Osteocyte (in vitro differentiated cells): ENCODE measurements at regions not wholly inside any gene's neighbourhood (a gene's known extent, or its start where the extent isn't known, plus 50 kb on each side); places are given as distances from the start of the nearest gene placed in this dataset.

Source experiments
- DNase-seq: peaks from one replicate; pipeline ENCODE4 v3.0.0; 2021; ENCODE audit warnings: mixed read lengths; ENCODE audit not compliant: unreplicated experiment; ENCODE audit errors: extremely low spot score
- H3K27ac Mint-ChIP-seq: one replicate; pipeline ENCODE4 v1.8.0; 2021; ENCODE audit warnings: mild to moderate bottlenecking, mixed read lengths; ENCODE audit not compliant: unreplicated experiment
- H3K27me3 Mint-ChIP-seq: one replicate; pipeline ENCODE4 v1.8.0; 2021; ENCODE audit warnings: mixed read lengths; ENCODE audit not compliant: unreplicated experiment
- H3K36me3 Mint-ChIP-seq: one replicate; pipeline ENCODE4 v1.8.0; 2021; ENCODE audit warnings: mixed read lengths; ENCODE audit not compliant: unreplicated experiment
- H3K4me1 Mint-ChIP-seq: one replicate; pipeline ENCODE4 v1.8.0; 2021; ENCODE audit warnings: mixed read lengths; ENCODE audit not compliant: unreplicated experiment
- H3K4me3 Mint-ChIP-seq: one replicate; pipeline ENCODE4 v1.8.0; 2021; ENCODE audit warnings: mild to moderate bottlenecking, moderate library complexity, mixed read lengths; ENCODE audit not compliant: unreplicated experiment
- H3K9me3 Mint-ChIP-seq: one replicate; pipeline ENCODE4 v1.8.0; 2021; ENCODE audit warnings: mixed read lengths; ENCODE audit not compliant: unreplicated experiment
- CTCF ChIP-seq: fragments of 200-600 bp; sonication (generic); IDR thresholded peaks from 2 replicates; pipeline ENCODE4 v1.5.0; 2021; ENCODE audit warnings: antibody characterized with exemption, mild to moderate bottlenecking, moderate library complexity

- H3K36me3 Mint-ChIP-seq, result no peaks in the 10 kb centered on the region
- no peaks in the 10 kb centered on the region for H3K4me1 Mint-ChIP-seq
- no peak for DNase-seq
- TF ChIP-seq CTCF, result no peak
- no peaks in the 10 kb centered on the region for H3K27me3 Mint-ChIP-seq
- H3K27ac Mint-ChIP-seq, result no peak overlapping the region
- no peak overlapping the region for H3K4me3 Mint-ChIP-seq
- no peaks in the 10 kb centered on the region for H3K9me3 Mint-ChIP-seq
Measured at GRCh38 chr10:65796472-65796871, 1129.4 kb upstream of the LRRTM3 start.

- TF ChIP-seq CTCF, result no peak
- no peak overlapping the region for H3K27ac Mint-ChIP-seq
- H3K4me3 Mint-ChIP-seq, result no peak overlapping the region
- no peaks in the 10 kb centered on the region for H3K9me3 Mint-ChIP-seq
- no peaks in the 10 kb centered on the region for H3K4me1 Mint-ChIP-seq
- no peaks in the 10 kb centered on the region for H3K36me3 Mint-ChIP-seq
- H3K27me3 Mint-ChIP-seq, result no peaks in the 10 kb centered on the region
- DNase-seq, result no peak
Measured at GRCh38 chr10:65798133-65798532, 1127.7 kb upstream of the LRRTM3 start.

GRCh38 chr10:65802391-65802790 lies 1123.4 kb upstream of the LRRTM3 start:
- DNase-seq, result no peak
- Mint-ChIP-seq H3K27me3 (no peaks in the 10 kb centered on the region), H3K27ac (no peak overlapping the region), H3K36me3 (no peaks in the 10 kb centered on the region), H3K9me3 (no peaks in the 10 kb centered on the region), H3K4me3 (no peak overlapping the region), H3K4me1 (no peaks in the 10 kb centered on the region)
- TF ChIP-seq CTCF, result no peak

- no peaks in the 10 kb centered on the region for H3K27me3 Mint-ChIP-seq
Measured at GRCh38 chr10:65805511-65805910, 1120.3 kb upstream of the LRRTM3 start.

GRCh38 chr10:65805993-65806392 lies 1119.8 kb upstream of the LRRTM3 start:
- Mint-ChIP-seq H3K27me3 (no peaks in the 10 kb centered on the region), H3K36me3 (no peaks in the 10 kb centered on the region), H3K27ac (no peak overlapping the region), H3K4me3 (no peak overlapping the region), H3K4me1 (no peaks in the 10 kb centered on the region), H3K9me3 (no peaks in the 10 kb centered on the region)
- TF ChIP-seq CTCF, result no peak
- DNase-seq, result no peak

More at GRCh38 chr10:65805511-65805910, 1120.3 kb upstream of the LRRTM3 start:
- no peaks in the 10 kb centered on the region for H3K4me1 Mint-ChIP-seq
- TF ChIP-seq CTCF, result no peak
- no peak overlapping the region for H3K4me3 Mint-ChIP-seq
- H3K9me3 Mint-ChIP-seq, result no peaks in the 10 kb centered on the region
- H3K27ac Mint-ChIP-seq, result no peak overlapping the region
- no peaks in the 10 kb centered on the region for H3K36me3 Mint-ChIP-seq
- no peak for DNase-seq
